ENCODE measurements at regions not wholly inside any gene's neighbourhood (a gene's known extent, or its start where the extent isn't known, plus 50 kb on each side); places are given as distances from the start of the nearest gene placed in this dataset.
A peak's percentile ranks its signal among the peaks of the same experiment; 100 is the strongest.

GRCh38 chr3:105970283-105970682 lies 101.5 kb upstream of the CBLB start:
- peaks cover 9% of the 10 kb centered on the region for H3K9me3 Mint-ChIP-seq (ENCODE audit: unreplicated experiment)
- H3K4me3 Mint-ChIP-seq (ENCODE audit: unreplicated experiment): no peak overlapping the region
- H3K4me1 Mint-ChIP-seq (ENCODE audit: insufficient read depth, unreplicated experiment): peaks cover 32% of the 10 kb centered on the region
- H3K27me3 Mint-ChIP-seq (ENCODE audit: insufficient read depth, unreplicated experiment): no peaks in the 10 kb centered on the region
- POLR2A ChIA-PET: interaction anchor here (0.6 to 1.3 kb wide), 6 partner anchors 9 to 210 kb away, joined by 3 to 8 read pairs (median 4); partner anchors contain the start of gene CBLB
- peak overlapping the region; percentile 67 for H3K27ac Mint-ChIP-seq (ENCODE audit: low read depth, unreplicated experiment)
- TF ChIP-seq, protein P1, sequence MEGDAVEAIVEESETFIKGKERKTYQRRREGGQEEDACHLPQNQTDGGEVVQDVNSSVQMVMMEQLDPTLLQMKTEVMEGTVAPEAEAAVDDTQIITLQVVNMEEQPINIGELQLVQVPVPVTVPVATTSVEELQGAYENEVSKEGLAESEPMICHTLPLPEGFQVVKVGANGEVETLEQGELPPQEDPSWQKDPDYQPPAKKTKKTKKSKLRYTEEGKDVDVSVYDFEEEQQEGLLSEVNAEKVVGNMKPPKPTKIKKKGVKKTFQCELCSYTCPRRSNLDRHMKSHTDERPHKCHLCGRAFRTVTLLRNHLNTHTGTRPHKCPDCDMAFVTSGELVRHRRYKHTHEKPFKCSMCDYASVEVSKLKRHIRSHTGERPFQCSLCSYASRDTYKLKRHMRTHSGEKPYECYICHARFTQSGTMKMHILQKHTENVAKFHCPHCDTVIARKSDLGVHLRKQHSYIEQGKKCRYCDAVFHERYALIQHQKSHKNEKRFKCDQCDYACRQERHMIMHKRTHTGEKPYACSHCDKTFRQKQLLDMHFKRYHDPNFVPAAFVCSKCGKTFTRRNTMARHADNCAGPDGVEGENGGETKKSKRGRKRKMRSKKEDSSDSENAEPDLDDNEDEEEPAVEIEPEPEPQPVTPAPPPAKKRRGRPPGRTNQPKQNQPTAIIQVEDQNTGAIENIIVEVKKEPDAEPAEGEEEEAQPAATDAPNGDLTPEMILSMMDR (IDR thresholded peaks at IDR 0.05; ENCODE audit: unreplicated experiment): no peak
- intact Hi-C loops (cut with micrococcal nuclease): no loop called here
- H3K36me3 Mint-ChIP-seq (ENCODE audit: insufficient read depth, unreplicated experiment): peaks cover 8% of the 10 kb centered on the region
- DNase-seq (ENCODE audit: unreplicated experiment): peak; percentile 95
- no TSS peak for BruUV-seq (replicated peaks)
- CTCF ChIA-PET: interaction anchor here (0.7 kb wide), 1 partner anchor 153 kb away, joined by 6 read pairs; no protein-coding TSS in a partner anchor

DNA sequence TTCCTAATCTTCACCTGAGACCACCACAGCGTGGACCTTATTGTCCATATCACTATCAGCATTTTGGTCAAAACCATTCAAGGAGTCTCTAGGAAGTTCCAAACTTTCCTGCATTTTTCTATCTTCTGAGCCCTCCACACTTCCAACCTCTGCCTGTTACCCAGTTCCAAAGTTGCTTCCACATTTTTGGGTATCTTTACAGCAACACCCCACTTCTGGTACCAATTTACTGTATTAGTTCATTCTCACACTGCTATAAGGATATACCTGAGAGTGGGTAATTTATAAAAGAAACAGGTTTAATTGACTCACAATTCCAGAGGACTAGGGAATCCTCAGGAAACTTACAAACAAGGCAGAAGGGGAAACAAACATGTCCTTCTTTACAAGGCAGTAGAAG lies 103.3 kb upstream of the CBLB start:
- Mint-ChIP-seq H3K4me3 (ENCODE audit: unreplicated experiment) (no peak overlapping the region), H3K4me1 (ENCODE audit: insufficient read depth, unreplicated experiment) (peaks cover 21% of the 10 kb centered on the region), H3K9me3 (ENCODE audit: unreplicated experiment) (peaks cover 9% of the 10 kb centered on the region), H3K27me3 (ENCODE audit: insufficient read depth, unreplicated experiment) (no peaks in the 10 kb centered on the region), H3K36me3 (ENCODE audit: insufficient read depth, unreplicated experiment) (peaks cover 8% of the 10 kb centered on the region), H3K27ac (ENCODE audit: low read depth, unreplicated experiment) (no peak overlapping the region)
- no peak for DNase-seq (ENCODE audit: unreplicated experiment)
- CTCF ChIA-PET: no interaction called here
- no TSS peak for BruUV-seq (replicated peaks)
- TF ChIP-seq, protein P1 (IDR thresholded peaks at IDR 0.05; ENCODE audit: unreplicated experiment): no peak
- intact Hi-C loops (cut with micrococcal nuclease): no loop called here
- POLR2A ChIA-PET: no interaction called here

DNA sequence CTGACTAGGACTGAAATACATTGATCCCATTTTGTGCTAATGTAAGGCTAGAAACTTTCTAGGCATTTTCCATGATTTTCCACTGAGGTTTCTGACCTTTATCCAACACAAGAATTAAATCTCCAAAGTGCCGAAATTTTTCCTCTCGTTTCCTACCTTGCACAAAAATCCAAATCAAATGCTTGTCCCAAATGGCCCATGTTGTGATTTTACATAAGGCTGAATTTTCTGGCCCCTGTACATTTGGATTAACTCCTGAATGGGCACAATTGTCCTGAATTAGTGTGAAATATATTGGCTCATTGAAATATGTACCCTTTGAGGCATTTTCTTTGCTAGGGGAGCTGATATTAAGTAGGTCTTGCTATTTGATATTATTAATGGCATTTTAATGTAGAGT lies 105.6 kb upstream of the CBLB start:
- Mint-ChIP-seq H3K9me3 (ENCODE audit: unreplicated experiment) (peaks cover 9% of the 10 kb centered on the region), H3K27ac (ENCODE audit: low read depth, unreplicated experiment) (no peak overlapping the region), H3K4me1 (ENCODE audit: insufficient read depth, unreplicated experiment) (peaks cover 13% of the 10 kb centered on the region), H3K27me3 (ENCODE audit: insufficient read depth, unreplicated experiment) (no peaks in the 10 kb centered on the region), H3K4me3 (ENCODE audit: unreplicated experiment) (no peak overlapping the region), H3K36me3 (ENCODE audit: insufficient read depth, unreplicated experiment) (peaks cover 8% of the 10 kb centered on the region)
- intact Hi-C loops (cut with micrococcal nuclease): no loop called here
- no TSS peak for BruUV-seq (replicated peaks)
- DNase-seq (ENCODE audit: unreplicated experiment): no peak
- ChIA-PET POLR2A (no interaction called here), CTCF (no interaction called here)
- TF ChIP-seq, protein P1 (IDR thresholded peaks at IDR 0.05; ENCODE audit: unreplicated experiment): no peak

DNA sequence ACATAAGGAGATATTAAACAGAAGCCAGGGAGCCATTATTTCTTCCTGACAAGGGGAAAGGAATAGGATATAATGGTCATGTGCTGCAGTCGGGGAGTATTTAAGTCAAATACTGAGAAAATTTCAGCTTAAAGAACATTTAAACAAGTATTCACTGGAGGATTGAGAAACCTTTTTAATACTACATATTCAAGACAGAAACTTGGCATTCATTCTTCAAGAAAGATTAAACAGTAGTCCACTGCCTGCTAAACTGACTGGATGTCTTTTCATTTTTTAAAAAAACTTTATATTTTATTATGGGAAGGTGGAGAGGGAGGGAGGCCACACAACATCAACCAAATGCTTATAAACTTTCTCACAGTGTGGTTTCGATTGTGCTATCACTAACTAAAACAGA lies 107.4 kb upstream of the CBLB start:
- DNase-seq (ENCODE audit: unreplicated experiment): no peak
- Mint-ChIP-seq H3K27ac (ENCODE audit: low read depth, unreplicated experiment) (no peak overlapping the region), H3K9me3 (ENCODE audit: unreplicated experiment) (peaks cover 1% of the 10 kb centered on the region), H3K27me3 (ENCODE audit: insufficient read depth, unreplicated experiment) (no peaks in the 10 kb centered on the region), H3K4me1 (ENCODE audit: insufficient read depth, unreplicated experiment) (no peaks in the 10 kb centered on the region), H3K4me3 (ENCODE audit: unreplicated experiment) (no peak overlapping the region), H3K36me3 (ENCODE audit: insufficient read depth, unreplicated experiment) (no peaks in the 10 kb centered on the region)
- BruUV-seq (replicated peaks): no TSS peak
- intact Hi-C loops (cut with micrococcal nuclease): no loop called here
- POLR2A ChIA-PET: interaction anchor here (0.6 kb wide), 2 partner anchors 69 to 142 kb away, joined by 3 read pairs; no protein-coding TSS in a partner anchor
- TF ChIP-seq, protein P1 (IDR thresholded peaks at IDR 0.05; ENCODE audit: unreplicated experiment): no peak
- CTCF ChIA-PET: no interaction called here
